Activated CD8-positive, alpha-beta memory T cell treated with anti-CD3 and anti-CD28 coated beads for 36 hours (primary cell): ENCODE measurements at regions not wholly inside any gene's neighbourhood (a gene's known extent, or its start where the extent isn't known, plus 50 kb on each side); places are given as distances from the start of the nearest gene placed in this dataset.

ENCODE experiments used
- CTCF ChIA-PET: fragments of 350-600 bp; sonication (Branson Sonifier 250); formaldehyde crosslinking; loops from one replicate; lab custom pipeline; 2021; ENCODE audit warnings: antibody characterized with exemption; lab: Charles Lee
- POLR2A ChIA-PET: fragments of 350-600 bp; sonication (Branson Sonifier 250); formaldehyde crosslinking; loops from one replicate; lab custom pipeline; 2021; ENCODE audit warnings: antibody characterized with exemption; lab: Charles Lee

GRCh38 chr3:159619341-159619885 lies 369.2 kb upstream of the IL12A start:
- POLR2A ChIA-PET = no interaction called here
- CTCF ChIA-PET = no interaction called here

GRCh38 chr3:159620281-159620680 lies 368.4 kb upstream of the IL12A start:
- POLR2A ChIA-PET = no interaction called here
- CTCF ChIA-PET = no interaction called here

GRCh38 chr3:159620873-159621272 lies 367.8 kb upstream of the IL12A start:
- POLR2A ChIA-PET = no interaction called here
- CTCF ChIA-PET = no interaction called here

- ChIA-PET CTCF (no interaction called here), POLR2A (no interaction called here)
Measured at GRCh38 chr3:159624616-159625015, 364.0 kb upstream of the IL12A start.

GRCh38 chr3:159625594-159625993 lies 363.0 kb upstream of the IL12A start:
- ChIA-PET CTCF (no interaction called here), POLR2A (no interaction called here)

GRCh38 chr3:159626598-159626997 lies 362.0 kb upstream of the IL12A start:
- ChIA-PET CTCF (no interaction called here), POLR2A (no interaction called here)

GRCh38 chr3:159627229-159627628 lies 361.4 kb upstream of the IL12A start:
- CTCF ChIA-PET = no interaction called here
- POLR2A ChIA-PET = no interaction called here

- ChIA-PET POLR2A (no interaction called here), CTCF (no interaction called here)
Measured at GRCh38 chr3:159627634-159628033, 361.0 kb upstream of the IL12A start.

GRCh38 chr3:159629329-159630084 lies 359.1 kb upstream of the IL12A start:
- ChIA-PET CTCF (no interaction called here), POLR2A (no interaction called here)

GRCh38 chr3:159631226-159631625 lies 357.4 kb upstream of the IL12A start:
- ChIA-PET CTCF (no interaction called here), POLR2A (no interaction called here)

GRCh38 chr3:159632128-159632527 lies 356.5 kb upstream of the IL12A start:
- CTCF ChIA-PET = no interaction called here

GRCh38 chr3:159632851-159633250 lies 355.8 kb upstream of the IL12A start:
- POLR2A ChIA-PET = no interaction called here
- CTCF ChIA-PET = no interaction called here

More at GRCh38 chr3:159632128-159632527, 356.5 kb upstream of the IL12A start:
- POLR2A ChIA-PET = no interaction called here

- ChIA-PET CTCF (no interaction called here), POLR2A (no interaction called here)
Measured at GRCh38 chr3:159634483-159634882, 354.2 kb upstream of the IL12A start.

- ChIA-PET CTCF (no interaction called here), POLR2A (no interaction called here)
Measured at GRCh38 chr3:159635047-159635641, 353.5 kb upstream of the IL12A start.

GRCh38 chr3:159637883-159638542 lies 350.6 kb upstream of the IL12A start:
- ChIA-PET CTCF (no interaction called here), POLR2A (no interaction called here)

- POLR2A ChIA-PET = no interaction called here
- CTCF ChIA-PET = no interaction called here
Measured at GRCh38 chr3:159640225-159640624, 348.4 kb upstream of the IL12A start.

GRCh38 chr3:159643406-159643805 lies 345.2 kb upstream of the IL12A start:
- POLR2A ChIA-PET = no interaction called here
- CTCF ChIA-PET = no interaction called here

GRCh38 chr3:159645874-159646273 lies 342.8 kb upstream of the IL12A start:
- POLR2A ChIA-PET = no interaction called here
- CTCF ChIA-PET = no interaction called here

- ChIA-PET POLR2A (no interaction called here), CTCF (no interaction called here)
Measured at GRCh38 chr3:159649951-159650350, 338.7 kb upstream of the IL12A start.

- CTCF ChIA-PET = no interaction called here
- POLR2A ChIA-PET = no interaction called here
Measured at GRCh38 chr3:159650726-159651125, 337.9 kb upstream of the IL12A start.

GRCh38 chr3:159652452-159652851 lies 336.2 kb upstream of the IL12A start:
- CTCF ChIA-PET = no interaction called here
- POLR2A ChIA-PET = no interaction called here
